GM12878 (cell line): ENCODE measurements at regions not wholly inside any gene's neighbourhood (a gene's known extent, or its start where the extent isn't known, plus 50 kb on each side); places are given as distances from the start of the nearest gene placed in this dataset.

Experiments
- ATAC-seq: fragments of 200-7000 bp; cut with Tn5 transposase; 3 replicates; pipeline ENCODE4 v1.9.1; 2020; ENCODE audit warnings: mild to moderate bottlenecking, moderate library complexity
- BruUV-seq: library from RNA; stranded (reverse); fragments of 400-500 nt; replicated peaks from 2 replicates; lab custom pipeline; 2021; lab: Mats Ljungman, UMichigan
- CTCF ChIA-PET: fragments of 300-600 bp; sonication (Branson Sonifier 250); formaldehyde crosslinking; extraction: SDS; loops from one replicate; lab custom pipeline; 2021; ENCODE audit warnings: inconsistent platforms; lab: Yijun Ruan, JAX
- POLR2A ChIA-PET: fragments of 350-600 bp; formaldehyde crosslinking; extraction: SDS; loops from one replicate; lab custom pipeline; 2021; ENCODE audit warnings: inconsistent platforms; lab: Charles Lee
- RAD21 ChIA-PET: fragments of 300-600 bp; sonication (Branson Sonifier 250); formaldehyde crosslinking; loops from one replicate; lab custom pipeline; 2023; ENCODE audit warnings: antibody characterized with exemption; ENCODE audit not compliant: unreplicated experiment; lab: Charles Lee
- SMC1A ChIA-PET: fragments of 300-600 bp; sonication (Branson Sonifier 250); formaldehyde crosslinking; loops from one replicate; lab custom pipeline; 2023; ENCODE audit not compliant: unreplicated experiment, uncharacterized antibody; lab: Charles Lee
- DNase-seq: peaks from one replicate; pipeline ENCODE4 v3.0.0-alpha.2; 2011; ENCODE audit warnings: low read depth, low spot score
- FAIRE-seq: peaks from 3 replicates; lab custom pipeline; 2011; peaks lifted over from hg19 to GRCh38; lab: Jason Lieb, UNC
- H2AFZ ChIP-seq: 2 replicates; pipeline ENCODE4 v1.6.0; 2011; ENCODE audit warnings: low read depth, low read length, control low read depth; ENCODE audit not compliant: control insufficient read depth
- H3K27ac ChIP-seq: 2 replicates; pipeline ENCODE4 v1.5.1; 2011; ENCODE audit warnings: control low read depth; ENCODE audit not compliant: control insufficient read depth, insufficient read depth
- H3K27me3 ChIP-seq, 2 experiments: replicated peaks in 1 of 2; 2 replicates each; pipeline versions ENCODE4 v1.6.0 to v1.6.1; 2011; ENCODE audit warnings: low read length in 1 of 2; ENCODE audit not compliant: control insufficient read depth in 2 of 2, insufficient read depth in 2 of 2
- H3K36me3 ChIP-seq, 2 experiments: 2 replicates each; pipeline ENCODE4 v1.5.1; 2011; ENCODE audit warnings: low read length in 1 of 2; ENCODE audit not compliant: control insufficient read depth in 2 of 2, insufficient read depth in 2 of 2
- H3K4me1 ChIP-seq: 2 replicates; pipeline ENCODE4 v1.6.1; 2011; ENCODE audit warnings: mild to moderate bottlenecking, low read length, moderate library complexity, mixed read lengths; ENCODE audit not compliant: control insufficient read depth, insufficient read depth
- H3K4me2 ChIP-seq: 2 replicates; pipeline ENCODE4 v1.6.0; 2011; ENCODE audit warnings: control low read depth; ENCODE audit not compliant: control insufficient read depth, insufficient read depth
- H3K4me3 ChIP-seq: fragments of 200-600 bp; sonication (generic); 2 replicates; pipeline ENCODE4 v1.5.1; 2016
- H3K79me2 ChIP-seq: 2 replicates; pipeline ENCODE4 v1.6.0; 2011; ENCODE audit warnings: low read length; ENCODE audit not compliant: control insufficient read depth, insufficient read depth
- H3K9ac ChIP-seq: 2 replicates; pipeline ENCODE4 v1.8.0; 2011; ENCODE audit warnings: low read length, control low read depth, mixed read lengths; ENCODE audit not compliant: control insufficient read depth, insufficient read depth
- H3K9me3 ChIP-seq: replicated peaks from 3 replicates; pipeline ENCODE4 v1.5.1; 2011; ENCODE audit warnings: mild to moderate bottlenecking, low read length; ENCODE audit not compliant: control insufficient read depth, insufficient read depth
- H4K20me1 ChIP-seq: 2 replicates; pipeline ENCODE4 v1.6.0; 2011; ENCODE audit not compliant: control insufficient read depth, insufficient read depth
- CBX5 ChIP-seq: sonication (generic); IDR thresholded peaks from 2 replicates; pipeline ENCODE4 v1.6.1; 2016; ENCODE audit warnings: low read depth, moderate library complexity, mild to moderate bottlenecking, inconsistent platforms
- CEBPB ChIP-seq, 2 experiments: fragments of 150-350 bp in 1 of 2; IDR thresholded peaks; 2 replicates each; pipeline ENCODE4 v1.6.1; 2012 to 2014; ENCODE audit warnings: low read depth in 2 of 2, low read length in 2 of 2, borderline replicate concordance in 1 of 2, inconsistent platforms in 1 of 2
- DPF2 ChIP-seq: fragments of 450-650 bp; IDR thresholded peaks from 2 replicates; pipeline ENCODE4 v1.6.1; 2017; ENCODE audit warnings: mild to moderate bottlenecking
- LARP7 ChIP-seq: fragments of 450-650 bp; IDR thresholded peaks from 2 replicates; pipeline ENCODE4 v1.6.1; 2017; ENCODE audit warnings: mild to moderate bottlenecking
- MYB ChIP-seq: fragments of 150-350 bp; IDR thresholded peaks from 2 replicates; pipeline ENCODE4 v1.6.1; 2014; ENCODE audit warnings: mild to moderate bottlenecking, low read depth, low read length, borderline replicate concordance
- NR2C1 ChIP-seq: fragments of 450-650 bp; IDR thresholded peaks from 2 replicates; pipeline ENCODE4 v1.6.1; 2017; ENCODE audit warnings: antibody characterized with exemption, mild to moderate bottlenecking, moderate library complexity
- PML ChIP-seq: IDR thresholded peaks from 2 replicates; pipeline ENCODE4 v1.6.1; 2012; ENCODE audit warnings: low read length, inconsistent platforms
- SMARCA5 ChIP-seq: fragments of 450-650 bp; IDR thresholded peaks from 2 replicates; pipeline ENCODE4 v1.6.1; 2017; ENCODE audit warnings: mild to moderate bottlenecking
- ZBED1 ChIP-seq: IDR thresholded peaks from 2 replicates; pipeline ENCODE4 v1.6.1; 2016; ENCODE audit warnings: borderline replicate concordance
- ZNF24 ChIP-seq: fragments of 450-650 bp; IDR thresholded peaks from 2 replicates; pipeline ENCODE4 v1.6.1; 2017; ENCODE audit warnings: antibody characterized with exemption, mild to moderate bottlenecking
- in situ Hi-C: fragments of 300-500 bp; cut with MboI; formaldehyde crosslinking; loops from 9 replicates; pipeline ENCODE4 v1.14.3; 2018; ENCODE audit warnings: mixed read lengths
- intact Hi-C: fragments of 100-400 bp; cut with micrococcal nuclease; formaldehyde crosslinking; loops from one replicate; pipeline ENCODE4 v1.14.2; 2022; ENCODE audit not compliant: unreplicated experiment
- TF ChIP-seq, protein P1 (sequence below): fragments of 450-650 bp; IDR thresholded peaks from 2 replicates; pipeline ENCODE4 v1.6.1; 2018; ENCODE audit warnings: borderline replicate concordance, mild to moderate bottlenecking; ENCODE audit not compliant: partially characterized antibody
- TF ChIP-seq, protein P2 (sequence below): fragments of 150-350 bp; IDR thresholded peaks from 2 replicates; pipeline ENCODE4 v1.6.1; 2016; ENCODE audit warnings: low read depth, low read length
- TF ChIP-seq, protein P3 (sequence below): IDR thresholded peaks from 2 replicates; pipeline ENCODE4 v1.6.1; 2012; ENCODE audit warnings: mild to moderate bottlenecking, low read depth, low read length

DNA sequence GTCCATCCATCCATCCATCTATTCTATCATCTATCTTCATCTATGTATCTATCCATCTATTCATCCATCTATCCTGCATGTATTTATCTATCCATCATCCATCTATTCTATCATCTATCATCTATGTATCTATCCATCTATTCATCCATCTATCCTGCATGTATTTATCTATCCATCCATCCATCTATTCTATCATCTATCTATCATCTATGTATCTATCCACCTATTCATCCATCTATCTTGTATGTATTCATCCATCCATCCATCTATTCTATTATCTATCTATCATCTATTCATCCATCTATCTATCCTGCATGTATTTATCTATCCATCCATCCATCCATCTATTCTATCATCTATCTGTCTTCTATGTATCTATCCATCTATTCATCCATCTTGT, 65.9 kb upstream of the PPP2R3B start:
- Histone ChIP-seq H3K9me3 (no peaks in the 10 kb centered on the region; the same call in 2 of the 3 replicates), H3K4me2 (no peak overlapping the region), H3K4me1 (no peaks in the 10 kb centered on the region), H3K9ac (no peak overlapping the region), H3K27me3 (no peaks in the 10 kb centered on the region), H3K36me3 (no peaks in the 10 kb centered on the region), H3K4me3 (no peak overlapping the region), H2AFZ (no peak overlapping the region), H3K79me2 (no peaks in the 10 kb centered on the region), H4K20me1 (no peaks in the 10 kb centered on the region), H3K27ac (no peak overlapping the region)
- RAD21 ChIA-PET, result no interaction called here
- SMC1A ChIA-PET, result no interaction called here
- in situ Hi-C loops (no loop called here), intact Hi-C loops (no loop called here)
- DNase-seq (no peak), FAIRE-seq (no peak), ATAC-seq (no peak)
- BruUV-seq, result no TSS peak
- POLR2A ChIA-PET, result no interaction called here
- CTCF ChIA-PET, result no interaction called here
- TF ChIP-seq, protein P1, sequence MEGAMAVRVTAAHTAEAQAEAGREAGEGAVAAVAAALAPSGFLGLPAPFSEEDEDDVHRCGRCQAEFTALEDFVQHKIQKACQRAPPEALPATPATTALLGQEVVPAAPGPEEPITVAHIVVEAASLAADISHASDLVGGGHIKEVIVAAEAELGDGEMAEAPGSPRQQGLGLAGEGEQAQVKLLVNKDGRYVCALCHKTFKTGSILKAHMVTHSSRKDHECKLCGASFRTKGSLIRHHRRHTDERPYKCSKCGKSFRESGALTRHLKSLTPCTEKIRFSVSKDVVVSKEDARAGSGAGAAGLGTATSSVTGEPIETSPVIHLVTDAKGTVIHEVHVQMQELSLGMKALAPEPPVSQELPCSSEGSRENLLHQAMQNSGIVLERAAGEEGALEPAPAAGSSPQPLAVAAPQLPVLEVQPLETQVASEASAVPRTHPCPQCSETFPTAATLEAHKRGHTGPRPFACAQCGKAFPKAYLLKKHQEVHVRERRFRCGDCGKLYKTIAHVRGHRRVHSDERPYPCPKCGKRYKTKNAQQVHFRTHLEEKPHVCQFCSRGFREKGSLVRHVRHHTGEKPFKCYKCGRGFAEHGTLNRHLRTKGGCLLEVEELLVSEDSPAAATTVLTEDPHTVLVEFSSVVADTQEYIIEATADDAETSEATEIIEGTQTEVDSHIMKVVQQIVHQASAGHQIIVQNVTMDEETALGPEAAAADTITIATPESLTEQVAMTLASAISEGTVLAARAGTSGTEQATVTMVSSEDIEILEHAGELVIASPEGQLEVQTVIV, result no peak
- no peak for TF ChIP-seq MYB
- TF ChIP-seq CBX5, result no peak
- TF ChIP-seq, protein P2, sequence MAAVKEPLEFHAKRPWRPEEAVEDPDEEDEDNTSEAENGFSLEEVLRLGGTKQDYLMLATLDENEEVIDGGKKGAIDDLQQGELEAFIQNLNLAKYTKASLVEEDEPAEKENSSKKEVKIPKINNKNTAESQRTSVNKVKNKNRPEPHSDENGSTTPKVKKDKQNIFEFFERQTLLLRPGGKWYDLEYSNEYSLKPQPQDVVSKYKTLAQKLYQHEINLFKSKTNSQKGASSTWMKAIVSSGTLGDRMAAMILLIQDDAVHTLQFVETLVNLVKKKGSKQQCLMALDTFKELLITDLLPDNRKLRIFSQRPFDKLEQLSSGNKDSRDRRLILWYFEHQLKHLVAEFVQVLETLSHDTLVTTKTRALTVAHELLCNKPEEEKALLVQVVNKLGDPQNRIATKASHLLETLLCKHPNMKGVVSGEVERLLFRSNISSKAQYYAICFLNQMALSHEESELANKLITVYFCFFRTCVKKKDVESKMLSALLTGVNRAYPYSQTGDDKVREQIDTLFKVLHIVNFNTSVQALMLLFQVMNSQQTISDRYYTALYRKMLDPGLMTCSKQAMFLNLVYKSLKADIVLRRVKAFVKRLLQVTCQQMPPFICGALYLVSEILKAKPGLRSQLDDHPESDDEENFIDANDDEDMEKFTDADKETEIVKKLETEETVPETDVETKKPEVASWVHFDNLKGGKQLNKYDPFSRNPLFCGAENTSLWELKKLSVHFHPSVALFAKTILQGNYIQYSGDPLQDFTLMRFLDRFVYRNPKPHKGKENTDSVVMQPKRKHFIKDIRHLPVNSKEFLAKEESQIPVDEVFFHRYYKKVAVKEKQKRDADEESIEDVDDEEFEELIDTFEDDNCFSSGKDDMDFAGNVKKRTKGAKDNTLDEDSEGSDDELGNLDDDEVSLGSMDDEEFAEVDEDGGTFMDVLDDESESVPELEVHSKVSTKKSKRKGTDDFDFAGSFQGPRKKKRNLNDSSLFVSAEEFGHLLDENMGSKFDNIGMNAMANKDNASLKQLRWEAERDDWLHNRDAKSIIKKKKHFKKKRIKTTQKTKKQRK, result no peak
- no peak for TF ChIP-seq LARP7
- TF ChIP-seq SMARCA5, result no peak
- no peak for TF ChIP-seq NR2C1
- TF ChIP-seq ZBED1, result no peak
- no peak for TF ChIP-seq CEBPB (IDR thresholded peaks at IDR 0.05; ENCODE audit: borderline replicate concordance in 1 of 2, low read depth in 2 of 2, low read length in 2 of 2)
- TF ChIP-seq, protein P3, sequence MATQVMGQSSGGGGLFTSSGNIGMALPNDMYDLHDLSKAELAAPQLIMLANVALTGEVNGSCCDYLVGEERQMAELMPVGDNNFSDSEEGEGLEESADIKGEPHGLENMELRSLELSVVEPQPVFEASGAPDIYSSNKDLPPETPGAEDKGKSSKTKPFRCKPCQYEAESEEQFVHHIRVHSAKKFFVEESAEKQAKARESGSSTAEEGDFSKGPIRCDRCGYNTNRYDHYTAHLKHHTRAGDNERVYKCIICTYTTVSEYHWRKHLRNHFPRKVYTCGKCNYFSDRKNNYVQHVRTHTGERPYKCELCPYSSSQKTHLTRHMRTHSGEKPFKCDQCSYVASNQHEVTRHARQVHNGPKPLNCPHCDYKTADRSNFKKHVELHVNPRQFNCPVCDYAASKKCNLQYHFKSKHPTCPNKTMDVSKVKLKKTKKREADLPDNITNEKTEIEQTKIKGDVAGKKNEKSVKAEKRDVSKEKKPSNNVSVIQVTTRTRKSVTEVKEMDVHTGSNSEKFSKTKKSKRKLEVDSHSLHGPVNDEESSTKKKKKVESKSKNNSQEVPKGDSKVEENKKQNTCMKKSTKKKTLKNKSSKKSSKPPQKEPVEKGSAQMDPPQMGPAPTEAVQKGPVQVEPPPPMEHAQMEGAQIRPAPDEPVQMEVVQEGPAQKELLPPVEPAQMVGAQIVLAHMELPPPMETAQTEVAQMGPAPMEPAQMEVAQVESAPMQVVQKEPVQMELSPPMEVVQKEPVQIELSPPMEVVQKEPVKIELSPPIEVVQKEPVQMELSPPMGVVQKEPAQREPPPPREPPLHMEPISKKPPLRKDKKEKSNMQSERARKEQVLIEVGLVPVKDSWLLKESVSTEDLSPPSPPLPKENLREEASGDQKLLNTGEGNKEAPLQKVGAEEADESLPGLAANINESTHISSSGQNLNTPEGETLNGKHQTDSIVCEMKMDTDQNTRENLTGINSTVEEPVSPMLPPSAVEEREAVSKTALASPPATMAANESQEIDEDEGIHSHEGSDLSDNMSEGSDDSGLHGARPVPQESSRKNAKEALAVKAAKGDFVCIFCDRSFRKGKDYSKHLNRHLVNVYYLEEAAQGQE, result no peak
- TF ChIP-seq DPF2, result no peak
- no peak for TF ChIP-seq ZNF24
- TF ChIP-seq PML, result no peak
